Vagina (tissue), 2 donors: ENCODE measurements at regions not wholly inside any gene's neighbourhood (a gene's known extent, or its start where the extent isn't known, plus 50 kb on each side); places are given as distances from the start of the nearest gene placed in this dataset.
A peak's percentile ranks its signal among the peaks of the same experiment; 100 is the strongest.

Experiments used
- DNase-seq, 2 donors: peaks; one replicate each; pipeline ENCODE4 v3.0.0-alpha.2; 2017; ENCODE audit errors: extremely low spot score in 2 of 2
- H3K27ac ChIP-seq: fragments of 200-600 bp; sonication (generic); one replicate; pipeline ENCODE4 v1.5.1; 2019
- H3K27me3 ChIP-seq: fragments of 200-600 bp; sonication (generic); one replicate; pipeline ENCODE4 v1.5.1; 2019
- H3K36me3 ChIP-seq, 2 donors: fragments of 200-600 bp; sonication (generic); one replicate each; pipeline ENCODE4 v1.5.1; 2017 to 2019
- H3K4me1 ChIP-seq: fragments of 200-600 bp; sonication (generic); one replicate; pipeline ENCODE4 v1.5.1; 2019
- H3K4me3 ChIP-seq, 2 donors: fragments of 200-600 bp; sonication (generic); 1 replicate in 1 of 2; 2 replicates in 1 of 2; pipeline ENCODE4 v1.5.1; 2016 to 2019
- H3K9me3 ChIP-seq: fragments of 200-600 bp; sonication (generic); one replicate; pipeline ENCODE4 v1.5.1; 2019
- CTCF ChIP-seq, 3 experiments: fragments of 450-650 bp in 2 of 3; fragments of 200-600 bp in 1 of 3; sonication (generic) in 1 of 3; IDR thresholded peaks; one replicate each; pipeline ENCODE4 v1.5.1; 2017 to 2019; ENCODE audit warnings: antibody characterized with exemption in 3 of 3, mild to moderate bottlenecking in 2 of 3, moderate library complexity in 2 of 3
- POLR2A ChIP-seq, 2 donors: fragments of 450-650 bp; IDR thresholded peaks; one replicate each; pipeline ENCODE4 v1.6.1; 2017; ENCODE audit warnings: antibody characterized with exemption in 2 of 2, mild to moderate bottlenecking in 2 of 2, moderate library complexity in 2 of 2
- POLR2AphosphoS5 ChIP-seq, 2 donors: sonication (generic); formaldehyde crosslinking; IDR thresholded peaks; one replicate each; pipeline ENCODE4 v1.9.0; 2017; ENCODE audit warnings: antibody characterized with exemption in 2 of 2, mild to moderate bottlenecking in 2 of 2, low read depth in 1 of 2; ENCODE audit not compliant: insufficient read depth in 1 of 2
- intact Hi-C: fragments of 100-400 bp; cut with DNase I; formaldehyde crosslinking; loops from one replicate; pipeline ENCODE4 v1.15.1; 2023

DNA sequence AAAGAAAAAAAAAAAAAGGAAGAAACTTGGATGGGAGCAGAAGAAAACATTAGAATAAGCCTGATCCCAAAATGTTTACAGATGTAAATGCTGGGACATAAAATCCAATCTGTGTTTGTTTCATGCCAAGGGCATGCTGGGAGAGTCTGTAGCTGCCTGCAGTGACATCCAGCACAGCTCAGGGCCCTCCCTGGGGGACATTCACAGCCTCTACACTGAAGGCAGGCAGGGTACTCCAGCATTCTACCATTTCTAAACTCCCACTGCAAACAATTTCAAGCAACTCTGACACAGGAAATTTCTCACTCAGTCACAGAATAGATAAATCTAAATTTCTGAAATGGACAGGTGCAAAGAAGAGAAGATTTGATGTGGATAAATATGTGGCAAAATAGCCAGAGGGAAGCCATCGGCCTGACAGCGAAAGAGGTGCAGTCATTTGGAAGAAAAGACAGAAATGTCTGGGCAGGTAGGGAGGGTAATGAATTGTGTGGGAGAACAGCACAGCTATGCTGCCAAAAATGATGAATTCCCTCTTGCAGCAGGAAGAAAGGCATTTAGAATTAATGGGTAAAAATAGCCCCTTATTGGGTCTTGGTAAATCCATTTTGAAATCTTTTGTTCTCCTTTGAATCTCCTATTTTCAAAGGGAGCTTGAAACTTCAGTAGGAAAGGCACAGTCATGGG is 199.4 kb downstream of the MED10 start:
- intact Hi-C loops = no loop called here
- DNase-seq = peak; percentile 12 to 20

DNA sequence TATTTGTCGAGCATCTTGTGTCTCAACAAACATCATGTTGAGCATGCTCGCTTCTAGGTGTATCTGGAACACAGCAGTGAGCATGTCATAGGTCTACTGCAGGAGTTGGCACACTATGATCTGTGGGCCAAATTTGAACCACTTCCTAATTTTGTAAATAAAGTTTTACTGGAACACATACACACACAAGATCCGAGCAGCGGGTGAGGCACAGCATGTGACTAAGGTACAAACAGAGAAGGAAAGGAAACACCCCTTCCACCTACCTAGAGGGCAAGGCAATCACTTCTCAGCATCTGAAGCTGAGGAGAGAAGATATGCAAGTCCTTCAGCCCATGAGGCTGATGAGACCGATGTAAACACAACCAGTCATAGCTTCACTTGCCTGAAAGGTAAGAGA is 200.4 kb downstream of the MED10 start:
- H3K27me3 ChIP-seq = no peaks in the 10 kb centered on the region
- H3K4me1 ChIP-seq = no peaks in the 10 kb centered on the region
- H3K36me3 ChIP-seq = no peaks in the 10 kb centered on the region
- peak; percentile 7 to 56 for DNase-seq
- H3K9me3 ChIP-seq = no peaks in the 10 kb centered on the region
- H3K4me3 ChIP-seq = no peak overlapping the region
- TF ChIP-seq CTCF (IDR thresholded peaks at IDR 0.05) (no peak), POLR2A (IDR thresholded peaks at IDR 0.05) (no peak), POLR2AphosphoS5 (IDR thresholded peaks at IDR 0.05; ENCODE audit: insufficient read depth in 1 of 2, low read depth in 1 of 2) (no peak)
- H3K27ac ChIP-seq = no peak overlapping the region
- intact Hi-C loops = no loop called here

More for the DNA sequence above, 199.4 kb downstream of the MED10 start:
- Histone ChIP-seq H3K27me3 (no peaks in the 10 kb centered on the region), H3K9me3 (no peaks in the 10 kb centered on the region), H3K4me1 (no peaks in the 10 kb centered on the region), H3K4me3 (no peak overlapping the region), H3K27ac (no peak overlapping the region), H3K36me3 (no peaks in the 10 kb centered on the region)
- TF ChIP-seq POLR2AphosphoS5 (IDR thresholded peaks at IDR 0.05; ENCODE audit: insufficient read depth in 1 of 2, low read depth in 1 of 2) (no peak), POLR2A (IDR thresholded peaks at IDR 0.05) (no peak), CTCF (IDR thresholded peaks at IDR 0.05) (no peak)

DNA sequence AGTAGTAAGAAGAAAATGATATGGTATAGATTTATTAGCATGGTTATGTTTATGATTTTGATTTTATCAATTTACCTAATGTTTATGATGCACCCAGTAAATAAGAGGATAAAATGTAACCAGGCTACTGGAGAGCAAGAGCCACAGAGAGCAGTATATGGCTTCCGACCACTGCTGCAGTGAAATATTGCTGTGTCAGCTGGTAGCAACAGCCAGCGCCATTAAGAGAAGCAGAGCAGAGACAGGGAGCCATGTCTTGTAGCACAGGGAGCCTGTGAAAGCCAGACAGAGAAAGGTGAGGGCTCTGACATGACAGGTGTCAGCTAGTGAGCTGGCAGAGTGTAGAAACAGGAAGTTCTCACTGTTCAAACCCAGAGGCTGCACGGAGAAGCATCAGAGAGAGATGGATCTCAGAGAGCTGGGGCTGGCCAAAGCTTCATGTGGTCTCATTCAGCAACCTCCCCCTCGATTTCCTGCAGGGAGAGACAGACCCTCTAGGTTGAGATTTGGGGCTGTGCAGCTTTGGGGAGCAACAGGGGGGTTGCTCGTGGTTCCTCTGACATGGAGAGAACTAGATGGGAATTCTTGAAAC is 202.1 kb downstream of the MED10 start:
- DNase-seq = peak; percentile 58 to 62
- no peaks in the 10 kb centered on the region for H3K4me1 ChIP-seq
- no peaks in the 10 kb centered on the region for H3K36me3 ChIP-seq
- no peak overlapping the region for H3K27ac ChIP-seq
- H3K4me3 ChIP-seq = no peak overlapping the region
- no peak for TF ChIP-seq POLR2A (IDR thresholded peaks at IDR 0.05)
- TF ChIP-seq CTCF (IDR thresholded peaks at IDR 0.05) = no peak
- TF ChIP-seq POLR2AphosphoS5 (IDR thresholded peaks at IDR 0.05; ENCODE audit: insufficient read depth in 1 of 2, low read depth in 1 of 2) = no peak
- no peaks in the 10 kb centered on the region for H3K27me3 ChIP-seq
- intact Hi-C loops = no loop called here
- H3K9me3 ChIP-seq = no peaks in the 10 kb centered on the region

GRCh38 chr5:6175172-6175854 is 203.0 kb downstream of the MED10 start:
- H3K36me3 ChIP-seq = no peaks in the 10 kb centered on the region
- peak; percentile 14 to 54 for DNase-seq
- intact Hi-C loops = no loop called here
- H3K4me1 ChIP-seq = no peaks in the 10 kb centered on the region
- no peak overlapping the region for H3K4me3 ChIP-seq
- no peak for TF ChIP-seq POLR2AphosphoS5 (IDR thresholded peaks at IDR 0.05; ENCODE audit: insufficient read depth in 1 of 2, low read depth in 1 of 2)
- H3K9me3 ChIP-seq = no peaks in the 10 kb centered on the region
- H3K27ac ChIP-seq = no peak overlapping the region
- H3K27me3 ChIP-seq = no peaks in the 10 kb centered on the region

- no peaks in the 10 kb centered on the region for H3K27me3 ChIP-seq
- no peak overlapping the region for H3K27ac ChIP-seq
- intact Hi-C loops = no loop called here
- H3K4me1 ChIP-seq = no peaks in the 10 kb centered on the region
- no peaks in the 10 kb centered on the region for H3K9me3 ChIP-seq
- TF ChIP-seq CTCF (IDR thresholded peaks at IDR 0.05) = no peak
- no peak for TF ChIP-seq POLR2AphosphoS5 (IDR thresholded peaks at IDR 0.05; ENCODE audit: insufficient read depth in 1 of 2, low read depth in 1 of 2)
- TF ChIP-seq POLR2A (IDR thresholded peaks at IDR 0.05) = no peak
- no peaks in the 10 kb centered on the region for H3K36me3 ChIP-seq
- DNase-seq = no peak
- H3K4me3 ChIP-seq = no peak overlapping the region
Observed at GRCh38 chr5:6169660-6170059, 208.7 kb downstream of the MED10 start.
